Naive thymus-derived CD4-positive, alpha-beta T cell (primary cell): ENCODE measurements at regions not wholly inside any gene's neighbourhood (a gene's known extent, or its start where the extent isn't known, plus 50 kb on each side); places are given as distances from the start of the nearest gene placed in this dataset.

Source experiments
- ATAC-seq: fragments of 150-1000 bp; cut with Tn5 transposase; 2 replicates; pipeline ENCODE4 v1.10.0; 2021; ENCODE audit warnings: mild to moderate bottlenecking, moderate library complexity
- CTCF ChIA-PET: fragments of 350-600 bp; sonication (Branson Sonifier 250); formaldehyde crosslinking; loops from one replicate; lab custom pipeline; 2021; ENCODE audit warnings: antibody characterized with exemption; lab: Charles Lee
- POLR2A ChIA-PET: fragments of 350-600 bp; sonication (Branson Sonifier 250); formaldehyde crosslinking; loops from one replicate; lab custom pipeline; 2021; ENCODE audit warnings: antibody characterized with exemption, inconsistent platforms; lab: Charles Lee
- DNase-seq, 9 donors: peaks; one replicate each; pipeline versions ENCODE4 v3.0.0 to v3.0.0-alpha.2; 2020 to 2022; ENCODE audit warnings: mixed read lengths in 1 of 9
- H3K27ac ChIP-seq: one replicate; pipeline ENCODE4 v1.7.0; 2013; ENCODE audit warnings: mild to moderate bottlenecking, low read depth, low read length, moderate library complexity
- H3K27me3 ChIP-seq, 2 donors: one replicate each; pipeline ENCODE4 v1.7.0; 2013; ENCODE audit warnings: low read length in 2 of 2, mild to moderate bottlenecking in 2 of 2, moderate library complexity in 2 of 2; ENCODE audit not compliant: control insufficient read depth in 2 of 2, insufficient read depth in 2 of 2
- H3K36me3 ChIP-seq, 3 experiments: 1 replicate in 2 of 3; 2 replicates in 1 of 3; pipeline ENCODE4 v1.7.0; 2013; ENCODE audit warnings: low read length in 3 of 3, mild to moderate bottlenecking in 3 of 3, moderate library complexity in 1 of 3; ENCODE audit not compliant: insufficient read depth in 3 of 3, control insufficient read depth in 2 of 3
- H3K4me1 ChIP-seq, 2 donors: one replicate each; pipeline ENCODE4 v1.7.0; 2013; ENCODE audit warnings: low read length in 2 of 2, mild to moderate bottlenecking in 2 of 2, moderate library complexity in 1 of 2; ENCODE audit not compliant: control insufficient read depth in 2 of 2, insufficient read depth in 2 of 2
- H3K4me3 ChIP-seq: 2 replicates; pipeline ENCODE4 v1.7.0; 2013; ENCODE audit warnings: mild to moderate bottlenecking, low read length
- H3K9me3 ChIP-seq, 3 experiments: 1 replicate in 2 of 3; 2 replicates in 1 of 3; pipeline ENCODE4 v1.7.0; 2013; ENCODE audit warnings: low read length in 3 of 3; ENCODE audit not compliant: control insufficient read depth in 2 of 3
- H3K27ac Mint-ChIP-seq, 9 donors: one replicate each; pipeline ENCODE4 v1.8.0; 2020 to 2022; ENCODE audit warnings: mixed read lengths in 9 of 9, mild to moderate bottlenecking in 8 of 9, moderate library complexity in 5 of 9, inconsistent platforms in 2 of 9
- H3K27me3 Mint-ChIP-seq, 5 donors: one replicate each; pipeline ENCODE4 v1.8.0; 2021 to 2022; ENCODE audit warnings: mixed read lengths in 5 of 5, mild to moderate bottlenecking in 1 of 5
- H3K36me3 Mint-ChIP-seq, 5 donors: one replicate each; pipeline ENCODE4 v1.8.0; 2020 to 2022; ENCODE audit warnings: mixed read lengths in 5 of 5, mild to moderate bottlenecking in 3 of 5, inconsistent platforms in 1 of 5
- H3K4me1 Mint-ChIP-seq, 7 donors: one replicate each; pipeline ENCODE4 v1.8.0; 2020 to 2022; ENCODE audit warnings: mixed read lengths in 7 of 7, mild to moderate bottlenecking in 3 of 7, inconsistent platforms in 1 of 7
- H3K4me3 Mint-ChIP-seq, 10 donors: one replicate each; pipeline ENCODE4 v1.8.0; 2020 to 2022; ENCODE audit warnings: mild to moderate bottlenecking in 10 of 10, mixed read lengths in 10 of 10, moderate library complexity in 6 of 10, inconsistent platforms in 2 of 10
- H3K9me3 Mint-ChIP-seq, 11 donors: one replicate each; pipeline ENCODE4 v1.8.0; 2020 to 2022; ENCODE audit warnings: mixed read lengths in 11 of 11, mild to moderate bottlenecking in 4 of 11, inconsistent platforms in 1 of 11, moderate library complexity in 1 of 11
- intact Hi-C, 2 donors: fragments of 100-400 bp; cut with micrococcal nuclease; formaldehyde crosslinking; loops; one replicate each; pipeline ENCODE4 v1.15.1; 2023

DNA sequence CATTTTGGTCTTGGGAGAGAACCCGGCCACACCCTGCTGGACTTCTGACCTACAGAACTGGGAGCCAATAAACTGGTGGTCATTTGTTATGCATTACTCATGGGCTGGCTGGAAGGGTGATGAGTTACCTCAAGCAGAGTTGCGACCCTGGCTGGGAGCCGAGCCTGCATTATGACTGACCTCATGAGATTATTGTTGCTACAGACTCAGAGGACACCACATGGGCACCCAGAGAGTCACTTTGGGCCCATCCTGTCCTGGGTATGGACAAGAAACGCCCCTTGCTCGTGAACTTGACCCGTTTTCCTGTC is 531.7 kb downstream of the TBC1D22A start:
- Histone ChIP-seq H3K4me1 (no peaks in the 10 kb centered on the region), H3K27ac (no peak overlapping the region), H3K36me3 (no peaks in the 10 kb centered on the region), H3K27me3 (no peaks in the 10 kb centered on the region), H3K9me3 (no peaks in the 10 kb centered on the region), H3K4me3 (no peak overlapping the region)
- Mint-ChIP-seq H3K4me1 (no peaks in the 10 kb centered on the region), H3K9me3 (peaks cover 0 to 5% (median 0%) of the 10 kb centered on the region in 11 donors), H3K27me3 (peaks cover 0 to 33% (median 8%) of the 10 kb centered on the region in 5 donors), H3K4me3 (no peak overlapping the region), H3K27ac (no peak overlapping the region), H3K36me3 (no peaks in the 10 kb centered on the region)
- ChIA-PET POLR2A (no interaction called here), CTCF (no interaction called here)
- DNase-seq (no peak), ATAC-seq (no peak)
- intact Hi-C loops = no loop called here

DNA sequence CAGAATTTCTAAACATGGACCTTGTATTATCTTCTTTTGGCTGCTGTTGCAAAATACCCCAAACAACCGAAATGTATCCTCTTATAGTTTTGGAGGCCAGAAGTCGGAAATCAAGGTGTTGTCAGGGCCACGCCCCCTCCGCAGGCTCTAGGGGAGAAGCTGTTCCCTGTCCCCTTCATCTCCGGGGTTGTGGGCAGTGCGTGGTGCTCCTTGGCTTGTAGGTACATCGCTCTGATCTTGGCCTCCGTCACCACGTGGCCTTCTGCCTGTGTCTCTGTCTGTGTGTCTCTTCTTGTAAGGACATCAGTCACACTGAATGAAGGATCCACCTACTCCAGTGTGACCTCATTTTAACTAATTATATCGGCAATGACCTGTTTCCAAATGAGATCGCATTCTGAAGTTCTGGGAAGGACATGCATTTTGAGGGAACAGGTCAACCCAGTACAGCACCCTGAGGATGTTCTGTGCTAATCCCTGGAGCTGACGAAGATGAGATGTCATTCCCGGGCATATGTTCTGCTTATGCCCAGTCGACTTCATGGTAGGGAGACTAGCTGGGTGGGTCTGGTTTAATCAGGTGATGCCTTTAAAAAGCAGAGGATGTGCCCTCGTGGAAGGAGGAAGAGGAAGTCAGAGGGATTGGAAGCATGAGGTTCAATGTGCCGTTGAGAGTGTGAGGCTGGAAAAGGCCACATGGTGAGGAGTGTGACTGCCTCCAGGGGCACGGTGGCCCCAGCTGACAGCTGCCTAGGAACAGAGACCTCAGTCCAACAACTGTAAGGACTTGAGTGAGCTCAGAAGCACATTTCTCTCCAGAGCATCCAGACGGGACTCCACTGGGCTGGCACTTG is 531.1 kb downstream of the TBC1D22A start:
- Mint-ChIP-seq H3K27me3 (peaks cover 0 to 39% (median 8%) of the 10 kb centered on the region in 5 donors), H3K4me1 (no peaks in the 10 kb centered on the region), H3K9me3 (peaks cover 0 to 5% (median 0%) of the 10 kb centered on the region in 11 donors), H3K4me3 (no peak overlapping the region), H3K27ac (no peak overlapping the region), H3K36me3 (no peaks in the 10 kb centered on the region)
- Histone ChIP-seq H3K9me3 (no peaks in the 10 kb centered on the region), H3K27me3 (no peaks in the 10 kb centered on the region), H3K27ac (no peak overlapping the region), H3K36me3 (no peaks in the 10 kb centered on the region), H3K4me1 (no peaks in the 10 kb centered on the region), H3K4me3 (no peak overlapping the region)
- no peak for ATAC-seq
- intact Hi-C loops = no loop called here
- ChIA-PET POLR2A (no interaction called here), CTCF (no interaction called here)
- DNase-seq = no peak

DNA sequence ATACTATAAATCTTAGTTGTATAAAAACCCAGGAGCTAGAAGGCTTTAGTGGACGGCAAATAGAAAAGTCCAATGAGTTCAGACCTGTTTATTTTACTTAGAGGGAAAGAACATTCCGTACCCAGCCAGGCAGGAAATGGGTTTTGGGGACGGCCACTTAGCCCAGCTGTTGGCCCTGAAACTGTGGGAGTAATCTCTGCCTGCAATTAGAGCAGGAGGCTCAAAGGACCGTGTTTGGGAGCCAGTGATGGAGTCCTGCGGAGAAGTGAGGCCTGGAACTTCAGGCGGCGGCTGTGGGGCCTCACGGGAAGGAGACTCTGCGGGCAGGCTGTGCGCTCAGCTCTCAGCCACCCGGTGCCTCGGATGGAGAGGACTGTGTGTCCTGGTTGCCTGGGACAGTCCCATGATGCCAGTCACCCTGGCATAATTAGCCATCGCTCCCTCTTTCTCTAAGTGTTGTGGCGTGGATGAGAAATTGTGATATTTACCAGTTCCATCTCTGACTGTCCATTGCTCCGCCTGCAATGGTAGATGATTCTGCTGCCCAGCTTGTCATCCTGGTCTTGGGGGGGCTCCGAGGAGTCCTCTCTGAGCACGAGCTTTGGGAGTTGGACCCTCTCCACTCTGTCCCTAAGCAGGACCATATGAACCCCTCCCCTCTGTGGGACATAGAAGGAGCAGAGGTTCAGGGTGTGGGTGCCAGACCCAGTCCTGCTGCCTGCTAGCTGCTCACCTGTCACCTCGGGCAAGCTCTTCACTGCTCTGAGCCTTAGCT is 530.3 kb downstream of the TBC1D22A start:
- no peak overlapping the region for H3K27ac Mint-ChIP-seq
- Histone ChIP-seq H3K4me3 (no peak overlapping the region), H3K27ac (no peak overlapping the region), H3K4me1 (no peaks in the 10 kb centered on the region), H3K36me3 (no peaks in the 10 kb centered on the region), H3K9me3 (no peaks in the 10 kb centered on the region), H3K27me3 (no peaks in the 10 kb centered on the region)
- ATAC-seq (no peak), DNase-seq (no peak)
- H3K36me3 Mint-ChIP-seq = no peaks in the 10 kb centered on the region
- CTCF ChIA-PET = no interaction called here
- no peaks in the 10 kb centered on the region for H3K4me1 Mint-ChIP-seq
- POLR2A ChIA-PET = no interaction called here
- intact Hi-C loops = no loop called here
- peaks cover 0 to 5% (median 0%) of the 10 kb centered on the region in 11 donors for H3K9me3 Mint-ChIP-seq
- no peak overlapping the region for H3K4me3 Mint-ChIP-seq
- peaks cover 0 to 47% (median 13%) of the 10 kb centered on the region in 5 donors for H3K27me3 Mint-ChIP-seq

DNA sequence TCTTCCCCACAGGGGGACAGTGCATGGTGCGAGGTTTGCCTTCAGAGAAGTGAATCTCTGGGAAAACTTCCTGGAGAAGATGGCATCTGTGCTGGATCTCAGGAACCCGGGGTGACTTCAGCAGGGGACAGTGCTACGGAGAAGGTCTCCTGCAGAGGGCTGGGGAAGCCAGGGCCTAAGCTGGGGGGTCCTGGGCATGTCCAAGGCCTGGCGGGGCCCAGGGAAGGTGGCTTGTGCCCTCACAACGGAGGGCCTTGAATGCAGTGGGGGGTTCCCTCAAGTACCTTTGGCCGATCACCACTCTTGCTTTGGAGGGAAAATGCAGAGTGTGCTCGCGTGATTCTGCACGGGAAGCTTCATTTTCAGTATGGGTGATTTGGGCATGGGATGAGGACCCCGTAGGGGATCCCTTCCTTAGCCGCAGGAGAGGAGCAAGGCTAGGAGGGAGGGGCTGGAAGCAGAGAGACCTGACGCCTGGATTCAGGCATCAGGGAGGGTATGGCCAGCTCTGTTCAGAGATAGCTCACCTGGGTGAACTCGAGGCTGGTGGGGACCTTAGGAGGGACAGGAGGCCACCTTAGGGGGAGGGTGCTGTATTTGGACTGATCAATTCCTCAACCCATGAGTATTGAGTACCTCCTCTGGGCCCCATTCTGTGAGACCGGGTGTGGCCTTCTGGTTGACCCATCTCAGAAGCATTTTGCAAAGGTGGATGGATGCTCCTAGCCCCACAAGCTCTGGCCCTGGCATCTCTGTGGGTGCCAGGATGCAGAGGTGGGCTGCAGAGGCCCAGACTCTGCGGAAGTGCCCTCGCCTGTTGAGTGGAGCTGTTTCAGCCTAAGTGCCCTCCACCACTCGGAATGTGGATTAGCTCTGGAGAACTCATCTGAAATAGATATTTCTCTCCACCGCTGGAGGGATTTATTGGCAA is 529.4 kb downstream of the TBC1D22A start:
- Mint-ChIP-seq H3K4me3 (no peak overlapping the region), H3K36me3 (no peaks in the 10 kb centered on the region), H3K27ac (no peak overlapping the region), H3K9me3 (peaks cover 0 to 2% (median 0%) of the 10 kb centered on the region in 11 donors), H3K27me3 (peaks cover 0 to 47% (median 13%) of the 10 kb centered on the region in 5 donors), H3K4me1 (no peaks in the 10 kb centered on the region)
- Histone ChIP-seq H3K36me3 (no peaks in the 10 kb centered on the region), H3K27ac (no peak overlapping the region), H3K9me3 (no peaks in the 10 kb centered on the region), H3K4me1 (no peaks in the 10 kb centered on the region), H3K4me3 (no peak overlapping the region), H3K27me3 (no peaks in the 10 kb centered on the region)
- DNase-seq = no peak
- intact Hi-C loops = no loop called here
- POLR2A ChIA-PET = no interaction called here
- no peak for ATAC-seq
- CTCF ChIA-PET = no interaction called here

DNA sequence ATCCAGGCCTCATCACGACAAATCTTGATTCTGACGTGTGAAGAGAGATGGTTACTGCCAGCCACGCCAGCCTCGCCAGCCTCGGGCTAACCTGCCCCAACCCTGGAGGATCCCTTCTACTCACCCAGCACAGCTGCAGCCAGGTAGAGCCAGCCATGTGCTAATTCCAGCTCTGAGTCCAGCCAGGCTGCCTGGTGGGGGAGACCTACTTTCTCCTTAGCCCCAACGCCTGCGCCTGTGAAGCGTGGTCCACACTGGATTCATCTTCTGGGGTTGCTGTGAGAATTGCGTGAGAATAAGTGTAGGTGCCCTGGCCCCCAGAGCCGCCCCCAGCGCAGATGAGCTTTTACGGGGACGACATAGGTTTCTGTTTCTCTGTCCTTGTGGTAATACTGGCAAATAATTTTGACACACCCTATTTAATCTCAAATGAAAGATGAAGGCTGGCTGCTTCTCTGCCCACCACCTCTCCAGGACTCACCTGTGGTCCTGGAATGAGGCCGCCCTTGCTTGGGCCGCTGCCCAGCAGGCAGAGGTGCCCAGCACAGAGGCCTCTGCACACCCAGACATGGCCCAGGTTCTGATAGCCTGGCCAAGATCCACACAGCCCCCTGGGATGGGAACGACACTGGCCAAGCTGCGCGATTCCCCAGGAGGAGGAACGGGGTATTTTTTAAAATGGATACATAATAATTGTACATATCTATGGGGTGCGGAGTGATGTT is 528.4 kb downstream of the TBC1D22A start:
- Histone ChIP-seq H3K27me3 (no peaks in the 10 kb centered on the region), H3K9me3 (no peaks in the 10 kb centered on the region), H3K4me1 (no peaks in the 10 kb centered on the region), H3K27ac (no peak overlapping the region), H3K36me3 (no peaks in the 10 kb centered on the region), H3K4me3 (no peak overlapping the region)
- DNase-seq (no peak), ATAC-seq (no peak)
- H3K4me3 Mint-ChIP-seq = no peak overlapping the region
- no peaks in the 10 kb centered on the region for H3K36me3 Mint-ChIP-seq
- no peak overlapping the region for H3K27ac Mint-ChIP-seq
- intact Hi-C loops = no loop called here
- peaks cover 0 to 44% (median 9%) of the 10 kb centered on the region in 5 donors for H3K27me3 Mint-ChIP-seq
- H3K9me3 Mint-ChIP-seq = peaks cover 0 to 2% (median 0%) of the 10 kb centered on the region in 11 donors
- no peaks in the 10 kb centered on the region for H3K4me1 Mint-ChIP-seq
- CTCF ChIA-PET = no interaction called here
- POLR2A ChIA-PET = no interaction called here

DNA sequence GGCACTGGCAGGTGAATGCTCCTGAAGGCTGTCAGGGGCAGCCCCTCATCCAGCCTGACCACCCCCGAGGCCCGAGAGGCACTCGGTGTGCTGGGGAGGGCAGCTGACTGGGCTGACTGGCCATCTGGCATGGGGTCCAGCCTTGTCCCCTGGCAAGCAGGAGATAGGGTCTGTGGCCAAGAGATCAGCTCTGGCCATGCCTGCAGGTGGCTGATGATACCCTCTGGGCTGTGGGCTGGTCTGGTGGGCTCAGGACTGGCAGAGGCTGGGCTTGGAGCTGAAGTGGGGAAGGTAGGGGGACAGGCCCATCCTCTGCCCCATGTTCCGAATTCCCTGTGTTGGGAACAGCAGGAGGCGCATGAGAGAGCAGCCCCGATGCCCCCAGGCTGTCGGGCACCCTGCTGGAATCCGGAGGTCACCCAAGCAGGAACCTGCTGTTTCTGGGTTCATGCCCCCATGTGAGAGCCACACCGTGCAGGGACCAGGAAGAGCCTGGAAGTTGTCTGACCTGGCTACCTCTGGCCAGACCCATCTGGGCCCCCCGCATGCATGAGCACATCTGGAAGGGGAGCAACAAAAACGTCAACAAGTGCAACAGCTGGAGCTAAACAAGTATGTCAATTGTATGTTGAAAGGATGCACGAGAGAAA is 527.0 kb downstream of the TBC1D22A start:
- Mint-ChIP-seq H3K36me3 (no peaks in the 10 kb centered on the region), H3K27me3 (peaks cover 0 to 45% (median 11%) of the 10 kb centered on the region in 5 donors), H3K27ac (no peak overlapping the region), H3K4me1 (no peaks in the 10 kb centered on the region), H3K9me3 (peaks cover 0 to 2% (median 0%) of the 10 kb centered on the region in 11 donors), H3K4me3 (no peak overlapping the region)
- no peaks in the 10 kb centered on the region for H3K36me3 ChIP-seq
- no peaks in the 10 kb centered on the region for H3K9me3 ChIP-seq
- no peak overlapping the region for H3K27ac ChIP-seq
- no peaks in the 10 kb centered on the region for H3K4me1 ChIP-seq
- no peak overlapping the region for H3K4me3 ChIP-seq
- ChIA-PET CTCF (no interaction called here), POLR2A (no interaction called here)
- DNase-seq = no peak
- no peaks in the 10 kb centered on the region for H3K27me3 ChIP-seq
- no peak for ATAC-seq
- intact Hi-C loops = no loop called here
